ENCODE measurements at regions not wholly inside any gene's neighbourhood (a gene's known extent, or its start where the extent isn't known, plus 50 kb on each side); places are given as distances from the start of the nearest gene placed in this dataset.

DNA sequence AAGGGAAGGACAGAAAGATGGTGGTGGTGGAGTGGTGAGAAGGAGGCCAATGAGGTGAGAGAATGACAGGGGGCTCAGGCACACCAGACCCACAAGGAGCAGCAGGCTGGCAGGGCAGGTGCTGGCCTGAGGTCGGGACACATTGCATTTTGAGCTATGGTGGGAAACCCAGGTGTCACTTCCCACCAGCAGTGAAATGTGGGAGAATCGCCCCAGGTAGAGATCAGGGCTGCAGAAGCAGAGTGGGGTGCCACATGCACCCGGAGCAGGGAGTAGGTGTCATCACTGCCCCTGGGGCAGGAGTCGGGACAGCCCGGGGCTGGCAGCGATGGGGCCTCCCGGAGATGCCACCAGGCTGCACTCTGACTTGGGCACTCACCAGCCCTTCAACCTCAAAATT, 315.8 kb downstream of the BCL11B start:
- Histone ChIP-seq H3K9me3 (replicated peaks in 1 of 2; ENCODE audit: control insufficient read depth in 2 of 2, insufficient read depth in 1 of 2, low read depth in 1 of 2, low read length in 2 of 2) (no peaks in the 10 kb centered on the region), H2BK120ac (ENCODE audit: low read depth, low read length) (no peak overlapping the region), H3K14ac (ENCODE audit: low read length) (no peak overlapping the region), H3K27me3 (ENCODE audit: control insufficient read depth in 3 of 3, insufficient read depth in 3 of 3, low read depth in 1 of 3, low read length in 3 of 3) (peaks cover 0 to 3% (median 0%) of the 10 kb centered on the region in 3 experiments), H3K23ac (ENCODE audit: low read depth, low read length, poor library complexity) (no peak overlapping the region), H2AK5ac (ENCODE audit: low read depth, low read length) (no peak overlapping the region), H2BK5ac (ENCODE audit: low read length) (no peak overlapping the region), H3K4me2 (ENCODE audit: insufficient read depth, low read length, poor library complexity, severe bottlenecking) (no peak overlapping the region), H3K9ac (ENCODE audit: low read depth, low read length, poor library complexity) (no peak overlapping the region), H3K4me1 (ENCODE audit: control insufficient read depth in 2 of 2, insufficient read depth in 1 of 2, low read depth in 1 of 2, low read length in 2 of 2) (no peaks in the 10 kb centered on the region), H3K4ac (ENCODE audit: low read length) (no peak overlapping the region), H2BK15ac (ENCODE audit: low read length) (no peak overlapping the region), H4K8ac (ENCODE audit: low read depth, low read length) (no peak overlapping the region), H3K18ac (ENCODE audit: low read length) (no peak overlapping the region), H2BK12ac (ENCODE audit: low read length) (no peak overlapping the region), H3K4me3 (ENCODE audit: low read length in 2 of 2) (no peak overlapping the region), H2AFZ (ENCODE audit: low read length) (no peak overlapping the region), H3K36me3 (replicated peaks in 1 of 2; ENCODE audit: control insufficient read depth in 2 of 2, insufficient read depth in 2 of 2, low read length in 2 of 2) (no peaks in the 10 kb centered on the region), H3K27ac (replicated peaks; ENCODE audit: low read length) (no peak overlapping the region), H4K91ac (ENCODE audit: low read depth, low read length, poor library complexity) (no peak overlapping the region), H3K79me1 (ENCODE audit: low read depth, low read length) (no peaks in the 10 kb centered on the region)
- no CpG with 5 or more reads among the region's 7 CpGs for WGBS, 2 donors (ENCODE audit: extremely low coverage in 2 of 2, insufficient read length in 2 of 2, insufficient replicate concordance in 1 of 2)
- DNase-seq (ENCODE audit: low spot score) = no peak

DNA sequence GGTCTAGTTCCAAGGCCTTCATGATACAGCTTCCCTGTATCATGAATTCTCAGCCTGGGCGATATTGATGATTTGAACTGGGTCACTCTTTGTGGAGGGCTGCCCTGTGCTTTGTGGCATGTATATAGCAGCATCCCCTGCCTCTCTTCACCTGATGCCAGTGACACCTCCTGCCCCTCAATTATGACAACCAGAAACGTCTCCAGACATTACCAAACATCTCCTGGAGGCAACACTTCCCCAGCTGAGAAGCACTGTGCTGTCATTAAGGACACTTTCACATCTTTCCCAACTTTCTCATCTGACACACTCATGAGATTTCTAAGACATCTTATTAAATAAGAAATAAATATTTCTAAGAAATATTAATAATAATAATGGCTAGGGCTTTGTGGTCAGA, 315.3 kb downstream of the BCL11B start:
- Histone ChIP-seq H3K36me3 (replicated peaks in 1 of 2; ENCODE audit: control insufficient read depth in 2 of 2, insufficient read depth in 2 of 2, low read length in 2 of 2) (no peaks in the 10 kb centered on the region), H4K91ac (ENCODE audit: low read depth, low read length, poor library complexity) (no peak overlapping the region), H2AFZ (ENCODE audit: low read length) (no peak overlapping the region), H3K23ac (ENCODE audit: low read depth, low read length, poor library complexity) (no peak overlapping the region), H3K9ac (ENCODE audit: low read depth, low read length, poor library complexity) (no peak overlapping the region), H3K18ac (ENCODE audit: low read length) (no peak overlapping the region), H3K4me3 (ENCODE audit: low read length in 2 of 2) (no peak overlapping the region), H2BK12ac (ENCODE audit: low read length) (no peak overlapping the region), H2BK5ac (ENCODE audit: low read length) (no peak overlapping the region), H3K79me1 (ENCODE audit: low read depth, low read length) (no peaks in the 10 kb centered on the region), H3K4ac (ENCODE audit: low read length) (no peak overlapping the region), H3K14ac (ENCODE audit: low read length) (no peak overlapping the region), H3K4me1 (ENCODE audit: control insufficient read depth in 2 of 2, insufficient read depth in 1 of 2, low read depth in 1 of 2, low read length in 2 of 2) (no peaks in the 10 kb centered on the region), H3K27ac (replicated peaks; ENCODE audit: low read length) (no peak overlapping the region), H2BK120ac (ENCODE audit: low read depth, low read length) (no peak overlapping the region), H4K8ac (ENCODE audit: low read depth, low read length) (no peak overlapping the region), H2AK5ac (ENCODE audit: low read depth, low read length) (no peak overlapping the region), H2BK15ac (ENCODE audit: low read length) (no peak overlapping the region), H3K27me3 (ENCODE audit: control insufficient read depth in 3 of 3, insufficient read depth in 3 of 3, low read depth in 1 of 3, low read length in 3 of 3) (peaks cover 0 to 3% (median 0%) of the 10 kb centered on the region in 3 experiments), H3K4me2 (ENCODE audit: insufficient read depth, low read length, poor library complexity, severe bottlenecking) (no peak overlapping the region), H3K9me3 (replicated peaks in 1 of 2; ENCODE audit: control insufficient read depth in 2 of 2, insufficient read depth in 1 of 2, low read depth in 1 of 2, low read length in 2 of 2) (no peaks in the 10 kb centered on the region)
- no CpG with 5 or more reads among the region's 2 CpGs for WGBS, 2 donors (ENCODE audit: extremely low coverage in 2 of 2, insufficient read length in 2 of 2, insufficient replicate concordance in 1 of 2)
- DNase-seq (ENCODE audit: low spot score) = no peak

DNA sequence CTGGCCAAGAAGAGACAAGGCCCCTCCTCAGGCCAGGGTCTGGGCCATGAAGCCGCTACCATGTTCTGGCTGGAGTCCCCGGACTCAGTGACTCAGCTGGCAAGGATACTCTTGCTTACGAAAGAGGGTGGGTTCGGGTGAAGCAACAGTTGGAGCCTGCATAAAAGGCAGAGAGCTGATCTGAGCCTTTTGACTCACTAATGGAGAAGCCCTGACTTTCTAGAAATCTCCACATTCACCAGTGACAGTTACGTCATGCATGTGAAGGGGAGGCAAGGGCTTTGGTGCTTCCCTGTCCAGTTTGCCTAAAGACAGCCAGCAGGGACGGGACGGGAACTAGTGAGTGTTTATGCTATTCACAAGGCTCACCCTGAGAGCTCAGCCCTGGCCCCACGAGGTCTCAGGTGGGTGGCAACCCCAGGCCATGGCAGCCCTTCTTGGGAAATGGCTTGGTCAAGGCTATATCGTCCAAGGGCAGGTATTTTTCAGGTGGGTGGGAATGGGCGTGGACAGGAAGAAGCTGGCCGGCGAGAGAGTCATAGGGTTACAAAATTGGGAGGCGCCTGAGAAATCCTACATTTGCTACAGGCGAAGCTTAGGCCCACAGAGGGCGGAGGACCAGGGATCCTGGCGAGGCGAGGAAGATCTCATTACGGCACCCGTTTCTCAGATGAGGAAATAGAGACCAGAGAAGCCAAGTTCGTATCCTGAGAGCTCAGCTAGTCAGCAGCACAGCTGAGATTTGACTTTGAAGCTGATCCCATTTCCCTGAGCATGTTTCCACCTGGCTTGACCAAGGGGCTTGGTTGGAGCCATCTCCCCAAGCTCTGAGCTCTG, 314.6 kb downstream of the BCL11B start:
- H2BK120ac ChIP-seq (ENCODE audit: low read depth, low read length) = no peak overlapping the region
- no peak for DNase-seq (ENCODE audit: low spot score)
- no peak overlapping the region for H3K27ac ChIP-seq (replicated peaks; ENCODE audit: low read length)
- H3K36me3 ChIP-seq (replicated peaks in 1 of 2; ENCODE audit: control insufficient read depth in 2 of 2, insufficient read depth in 2 of 2, low read length in 2 of 2) = no peaks in the 10 kb centered on the region
- no peak overlapping the region for H3K4me3 ChIP-seq (ENCODE audit: low read length in 2 of 2)
- H4K91ac ChIP-seq (ENCODE audit: low read depth, low read length, poor library complexity) = no peak overlapping the region
- H2AK5ac ChIP-seq (ENCODE audit: low read depth, low read length) = no peak overlapping the region
- no peak overlapping the region for H2AFZ ChIP-seq (ENCODE audit: low read length)
- H2BK12ac ChIP-seq (ENCODE audit: low read length) = no peak overlapping the region
- no peak overlapping the region for H3K18ac ChIP-seq (ENCODE audit: low read length)
- no peak overlapping the region for H3K9ac ChIP-seq (ENCODE audit: low read depth, low read length, poor library complexity)
- H4K8ac ChIP-seq (ENCODE audit: low read depth, low read length) = no peak overlapping the region
- no peaks in the 10 kb centered on the region for H3K4me1 ChIP-seq (ENCODE audit: control insufficient read depth in 2 of 2, insufficient read depth in 1 of 2, low read depth in 1 of 2, low read length in 2 of 2)
- H2BK5ac ChIP-seq (ENCODE audit: low read length) = no peak overlapping the region
- peak overlapping the region; percentile 3 for H3K14ac ChIP-seq (ENCODE audit: low read length)
- no CpG with 5 or more reads among the region's 20 CpGs for WGBS, 2 donors (ENCODE audit: extremely low coverage in 2 of 2, insufficient read length in 2 of 2, insufficient replicate concordance in 1 of 2)
- peaks cover 0 to 3% (median 0%) of the 10 kb centered on the region in 3 experiments for H3K27me3 ChIP-seq (ENCODE audit: control insufficient read depth in 3 of 3, insufficient read depth in 3 of 3, low read depth in 1 of 3, low read length in 3 of 3)
- no peaks in the 10 kb centered on the region for H3K79me1 ChIP-seq (ENCODE audit: low read depth, low read length)
- H3K4ac ChIP-seq (ENCODE audit: low read length) = no peak overlapping the region
- H3K4me2 ChIP-seq (ENCODE audit: insufficient read depth, low read length, poor library complexity, severe bottlenecking) = no peak overlapping the region
- no peak overlapping the region for H2BK15ac ChIP-seq (ENCODE audit: low read length)
- no peak overlapping the region for H3K23ac ChIP-seq (ENCODE audit: low read depth, low read length, poor library complexity)
- H3K9me3 ChIP-seq (replicated peaks in 1 of 2; ENCODE audit: control insufficient read depth in 2 of 2, insufficient read depth in 1 of 2, low read depth in 1 of 2, low read length in 2 of 2) = no peaks in the 10 kb centered on the region

DNA sequence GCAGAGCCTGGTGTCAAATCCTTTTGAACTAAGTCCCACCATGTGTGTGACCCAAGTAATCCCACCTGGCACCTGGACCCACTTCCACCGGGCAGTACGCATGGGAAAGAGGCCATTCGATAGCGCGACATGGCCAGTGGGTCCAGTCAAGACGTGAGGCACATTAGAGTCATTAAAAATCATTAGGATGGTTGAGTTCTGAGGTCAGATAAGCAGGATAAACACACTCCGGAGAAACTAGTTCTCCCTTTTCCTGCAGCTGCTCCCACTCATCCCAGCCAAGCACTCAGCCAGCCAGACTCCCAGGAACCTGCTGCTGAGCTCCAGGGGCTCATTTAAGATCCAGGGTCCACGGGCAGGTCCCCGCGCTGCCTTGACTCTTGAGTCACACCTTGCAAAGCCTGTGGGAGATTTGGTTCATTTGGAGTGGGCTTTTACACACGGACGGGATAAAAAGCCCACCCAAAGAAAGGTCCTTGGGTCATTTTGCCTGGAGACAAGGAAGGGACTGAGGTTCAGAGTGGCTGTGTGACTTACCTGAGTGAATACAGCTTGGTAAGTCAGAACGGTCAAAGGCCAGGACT, 313.9 kb downstream of the BCL11B start:
- Histone ChIP-seq H3K4me3 (ENCODE audit: low read length in 2 of 2) (no peak overlapping the region), H2AFZ (ENCODE audit: low read length) (no peak overlapping the region), H3K4ac (ENCODE audit: low read length) (no peak overlapping the region), H3K14ac (ENCODE audit: low read length) (no peak overlapping the region), H2BK12ac (ENCODE audit: low read length) (no peak overlapping the region), H3K9me3 (replicated peaks in 1 of 2; ENCODE audit: control insufficient read depth in 2 of 2, insufficient read depth in 1 of 2, low read depth in 1 of 2, low read length in 2 of 2) (no peaks in the 10 kb centered on the region), H4K8ac (ENCODE audit: low read depth, low read length) (no peak overlapping the region), H2BK15ac (ENCODE audit: low read length) (no peak overlapping the region), H4K91ac (ENCODE audit: low read depth, low read length, poor library complexity) (no peak overlapping the region), H2BK5ac (ENCODE audit: low read length) (no peak overlapping the region), H3K4me2 (ENCODE audit: insufficient read depth, low read length, poor library complexity, severe bottlenecking) (no peak overlapping the region), H3K23ac (ENCODE audit: low read depth, low read length, poor library complexity) (no peak overlapping the region), H3K79me1 (ENCODE audit: low read depth, low read length) (no peaks in the 10 kb centered on the region), H3K27me3 (ENCODE audit: control insufficient read depth in 3 of 3, insufficient read depth in 3 of 3, low read depth in 1 of 3, low read length in 3 of 3) (peaks cover 0 to 3% (median 0%) of the 10 kb centered on the region in 3 experiments), H3K36me3 (replicated peaks in 1 of 2; ENCODE audit: control insufficient read depth in 2 of 2, insufficient read depth in 2 of 2, low read length in 2 of 2) (no peaks in the 10 kb centered on the region), H2AK5ac (ENCODE audit: low read depth, low read length) (no peak overlapping the region), H3K18ac (ENCODE audit: low read length) (no peak overlapping the region), H3K27ac (replicated peaks; ENCODE audit: low read length) (no peak overlapping the region), H3K4me1 (ENCODE audit: control insufficient read depth in 2 of 2, insufficient read depth in 1 of 2, low read depth in 1 of 2, low read length in 2 of 2) (no peaks in the 10 kb centered on the region), H2BK120ac (ENCODE audit: low read depth, low read length) (no peak overlapping the region), H3K9ac (ENCODE audit: low read depth, low read length, poor library complexity) (no peak overlapping the region)
- WGBS, 2 donors (ENCODE audit: extremely low coverage in 2 of 2, insufficient read length in 2 of 2, insufficient replicate concordance in 1 of 2) = no CpG with 5 or more reads among the region's 13 CpGs
- DNase-seq (ENCODE audit: low spot score) = no peak
